Activated CD8-positive, alpha-beta T cell treated with anti-CD3 and anti-CD28 coated beads, Interleukin-2, amount 10 ng/mL, durations not matched to agents 7 days and 5 days (primary cell): ENCODE measurements at regions not wholly inside any gene's neighbourhood (a gene's known extent, or its start where the extent isn't known, plus 50 kb on each side); places are given as distances from the start of the nearest gene placed in this dataset.

Experiments used
- ATAC-seq: fragments of 150-1000 bp; cut with Tn5 transposase; one replicate; pipeline ENCODE4 v1.10.0; 2021; ENCODE audit warnings: moderate library complexity
- CTCF ChIA-PET: fragments of 350-600 bp; sonication (Branson Sonifier 250); formaldehyde crosslinking; loops from one replicate; lab custom pipeline; 2021; ENCODE audit warnings: antibody characterized with exemption; lab: Charles Lee
- POLR2A ChIA-PET: fragments of 350-600 bp; sonication (Branson Sonifier 250); formaldehyde crosslinking; loops from one replicate; lab custom pipeline; 2021; ENCODE audit warnings: antibody characterized with exemption; lab: Charles Lee
- DNase-seq: peaks from one replicate; pipeline ENCODE4 v3.0.0-alpha.2; 2020
- H3K27ac Mint-ChIP-seq: one replicate; pipeline ENCODE4 v1.8.0; 2021; ENCODE audit warnings: mild to moderate bottlenecking, mixed read lengths
- H3K27me3 Mint-ChIP-seq: one replicate; pipeline ENCODE4 v1.8.0; 2021; ENCODE audit warnings: low read depth, mixed read lengths
- H3K36me3 Mint-ChIP-seq: one replicate; pipeline ENCODE4 v1.8.0; 2021; ENCODE audit warnings: low read depth, mixed read lengths
- H3K4me1 Mint-ChIP-seq: one replicate; pipeline ENCODE4 v1.8.0; 2021; ENCODE audit warnings: low read depth, mixed read lengths
- H3K4me3 Mint-ChIP-seq: one replicate; pipeline ENCODE4 v1.8.0; 2021; ENCODE audit warnings: mild to moderate bottlenecking, mixed read lengths
- H3K9me3 Mint-ChIP-seq: one replicate; pipeline ENCODE4 v1.8.0; 2022; ENCODE audit warnings: mixed read lengths; ENCODE audit not compliant: insufficient read depth

- Mint-ChIP-seq H3K4me3 (no peak overlapping the region), H3K27ac (no peak overlapping the region), H3K4me1 (no peaks in the 10 kb centered on the region), H3K27me3 (no peaks in the 10 kb centered on the region), H3K36me3 (no peaks in the 10 kb centered on the region), H3K9me3 (no peaks in the 10 kb centered on the region)
- ATAC-seq (no peak), DNase-seq (no peak)
- ChIA-PET POLR2A (no interaction called here), CTCF (no interaction called here)
These were observed 209.4 kb downstream of the DTWD2 start for GRCh38 chr5:118778941-118779340.

- H3K36me3 Mint-ChIP-seq, result no peaks in the 10 kb centered on the region
- no peak for DNase-seq
- H3K4me1 Mint-ChIP-seq, result no peaks in the 10 kb centered on the region
- H3K27me3 Mint-ChIP-seq, result no peaks in the 10 kb centered on the region
- POLR2A ChIA-PET, result no interaction called here
- H3K9me3 Mint-ChIP-seq, result no peaks in the 10 kb centered on the region
- H3K27ac Mint-ChIP-seq, result no peak overlapping the region
- H3K4me3 Mint-ChIP-seq, result no peak overlapping the region
- CTCF ChIA-PET, result no interaction called here
- no peak for ATAC-seq
These were observed 211.1 kb downstream of the DTWD2 start for GRCh38 chr5:118777189-118777736.

- no peak overlapping the region for H3K27ac Mint-ChIP-seq
These were observed 211.6 kb downstream of the DTWD2 start for GRCh38 chr5:118776755-118777154.

GRCh38 chr5:118775790-118776499 is 212.4 kb downstream of the DTWD2 start:
- H3K27me3 Mint-ChIP-seq, result no peaks in the 10 kb centered on the region
- ATAC-seq (no peak), DNase-seq (no peak)
- CTCF ChIA-PET, result interaction anchor here (1.4 kb wide), 1 partner anchor 15 kb away, joined by 3 read pairs; no protein-coding TSS in a partner anchor
- H3K27ac Mint-ChIP-seq, result no peak overlapping the region
- H3K9me3 Mint-ChIP-seq, result no peaks in the 10 kb centered on the region
- H3K4me3 Mint-ChIP-seq, result no peak overlapping the region
- POLR2A ChIA-PET, result no interaction called here
- no peaks in the 10 kb centered on the region for H3K4me1 Mint-ChIP-seq
- no peaks in the 10 kb centered on the region for H3K36me3 Mint-ChIP-seq

More at GRCh38 chr5:118776755-118777154, 211.6 kb downstream of the DTWD2 start:
- Mint-ChIP-seq H3K36me3 (no peaks in the 10 kb centered on the region), H3K4me3 (no peak overlapping the region), H3K4me1 (no peaks in the 10 kb centered on the region), H3K9me3 (no peaks in the 10 kb centered on the region), H3K27me3 (no peaks in the 10 kb centered on the region)
- no peak for DNase-seq
- POLR2A ChIA-PET, result no interaction called here
- CTCF ChIA-PET, result interaction anchor here (1.4 kb wide), 1 partner anchor 15 kb away, joined by 3 read pairs; no protein-coding TSS in a partner anchor
- no peak for ATAC-seq

GRCh38 chr5:118768607-118769175 is 219.7 kb downstream of the DTWD2 start:
- ATAC-seq (no peak), DNase-seq (no peak)
- Mint-ChIP-seq H3K4me3 (no peak overlapping the region), H3K4me1 (no peaks in the 10 kb centered on the region), H3K27ac (no peak overlapping the region), H3K9me3 (no peaks in the 10 kb centered on the region), H3K27me3 (no peaks in the 10 kb centered on the region), H3K36me3 (no peaks in the 10 kb centered on the region)
- CTCF ChIA-PET, result no interaction called here
- POLR2A ChIA-PET, result no interaction called here

GRCh38 chr5:118762291-118762690 is 226.1 kb downstream of the DTWD2 start:
- Mint-ChIP-seq H3K27me3 (no peaks in the 10 kb centered on the region), H3K36me3 (no peaks in the 10 kb centered on the region), H3K27ac (no peak overlapping the region), H3K4me1 (no peaks in the 10 kb centered on the region), H3K4me3 (no peak overlapping the region), H3K9me3 (no peaks in the 10 kb centered on the region)
- DNase-seq (no peak), ATAC-seq (no peak)
- ChIA-PET POLR2A (no interaction called here), CTCF (no interaction called here)

GRCh38 chr5:118761814-118762213 is 226.5 kb downstream of the DTWD2 start:
- DNase-seq (no peak), ATAC-seq (no peak)
- no peaks in the 10 kb centered on the region for H3K4me1 Mint-ChIP-seq
- POLR2A ChIA-PET, result no interaction called here
- CTCF ChIA-PET, result no interaction called here
- H3K9me3 Mint-ChIP-seq, result no peaks in the 10 kb centered on the region
- H3K27ac Mint-ChIP-seq, result no peak overlapping the region
- no peak overlapping the region for H3K4me3 Mint-ChIP-seq
- no peaks in the 10 kb centered on the region for H3K27me3 Mint-ChIP-seq
- H3K36me3 Mint-ChIP-seq, result no peaks in the 10 kb centered on the region

GRCh38 chr5:118752969-118753368 is 235.4 kb downstream of the DTWD2 start:
- Mint-ChIP-seq H3K4me3 (no peak overlapping the region), H3K27ac (no peak overlapping the region), H3K4me1 (no peaks in the 10 kb centered on the region), H3K27me3 (no peaks in the 10 kb centered on the region), H3K36me3 (no peaks in the 10 kb centered on the region), H3K9me3 (no peaks in the 10 kb centered on the region)
- ATAC-seq (no peak), DNase-seq (no peak)
- ChIA-PET POLR2A (no interaction called here), CTCF (no interaction called here)

- H3K9me3 Mint-ChIP-seq, result no peaks in the 10 kb centered on the region
- H3K27ac Mint-ChIP-seq, result no peak overlapping the region
- no peaks in the 10 kb centered on the region for H3K4me1 Mint-ChIP-seq
- no peaks in the 10 kb centered on the region for H3K27me3 Mint-ChIP-seq
- POLR2A ChIA-PET, result no interaction called here
- CTCF ChIA-PET, result no interaction called here
- ATAC-seq, result no peak
- H3K4me3 Mint-ChIP-seq, result no peak overlapping the region
- no peaks in the 10 kb centered on the region for H3K36me3 Mint-ChIP-seq
- DNase-seq, result no peak
These were observed 252.0 kb downstream of the DTWD2 start for GRCh38 chr5:118736396-118736795.

- Mint-ChIP-seq H3K27me3 (no peaks in the 10 kb centered on the region), H3K27ac (no peak overlapping the region), H3K4me3 (no peak overlapping the region), H3K36me3 (no peaks in the 10 kb centered on the region), H3K9me3 (no peaks in the 10 kb centered on the region), H3K4me1 (no peaks in the 10 kb centered on the region)
- ATAC-seq, result no peak
- POLR2A ChIA-PET, result no interaction called here
- CTCF ChIA-PET, result no interaction called here
- DNase-seq, result no peak
These were observed 255.0 kb downstream of the DTWD2 start for GRCh38 chr5:118733394-118733793.

GRCh38 chr5:118728191-118728590 is 260.2 kb downstream of the DTWD2 start:
- Mint-ChIP-seq H3K9me3 (no peaks in the 10 kb centered on the region), H3K4me1 (no peaks in the 10 kb centered on the region), H3K36me3 (no peaks in the 10 kb centered on the region), H3K4me3 (no peak overlapping the region), H3K27me3 (no peaks in the 10 kb centered on the region), H3K27ac (no peak overlapping the region)
- ChIA-PET CTCF (no interaction called here), POLR2A (no interaction called here)
- ATAC-seq, result no peak
- DNase-seq, result no peak

- DNase-seq, result no peak
- H3K4me3 Mint-ChIP-seq, result no peak overlapping the region
- no peak overlapping the region for H3K27ac Mint-ChIP-seq
- ATAC-seq, result no peak
- ChIA-PET CTCF (no interaction called here), POLR2A (no interaction called here)
- no peaks in the 10 kb centered on the region for H3K27me3 Mint-ChIP-seq
- H3K36me3 Mint-ChIP-seq, result no peaks in the 10 kb centered on the region
- no peaks in the 10 kb centered on the region for H3K9me3 Mint-ChIP-seq
- no peaks in the 10 kb centered on the region for H3K4me1 Mint-ChIP-seq
These were observed 261.5 kb downstream of the DTWD2 start for GRCh38 chr5:118726891-118727290.
